HG03066 (cell line): ENCODE measurements at regions not wholly inside any gene's neighbourhood (a gene's known extent, or its start where the extent isn't known, plus 50 kb on each side); places are given as distances from the start of the nearest gene placed in this dataset.
A peak's percentile ranks its signal among the peaks of the same experiment; 100 is the strongest.
"Not testable (repeated sequence)": the region's sequence is repeated elsewhere in the genome, so short reads cannot be mapped to it uniquely, and the experiment has no call there.

ENCODE experiments used
- ATAC-seq: cut with Tn5 transposase; IDR thresholded peaks from one replicate; pipeline ENCODE4 v1.9.1; 2021; ENCODE audit warnings: low read depth; ENCODE audit not compliant: unreplicated experiment

DNA sequence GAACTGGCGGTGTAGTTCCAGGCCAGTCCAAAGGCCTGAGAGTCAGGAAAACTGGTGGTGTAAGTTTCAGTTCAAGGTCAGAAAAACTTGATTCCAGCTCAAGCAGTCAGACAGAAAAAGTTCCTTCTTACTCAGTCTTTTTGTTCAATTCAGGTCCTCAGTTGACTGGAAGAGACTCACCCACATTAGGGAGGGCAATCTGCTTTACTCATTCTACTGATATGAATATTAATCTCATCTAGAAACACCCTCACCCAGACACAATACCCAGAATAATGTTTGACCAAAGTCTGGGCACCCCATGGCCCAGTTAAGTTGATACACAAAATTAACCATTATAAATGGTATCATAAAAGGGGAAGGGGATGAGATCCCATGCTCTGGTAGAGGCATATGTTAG is 50.1 kb upstream of the LTA4H start:
- no peak for ATAC-seq

GRCh38 chr12:96086190-96086589 is 50.8 kb upstream of the LTA4H start:
- not testable (repeated sequence) for ATAC-seq

DNA sequence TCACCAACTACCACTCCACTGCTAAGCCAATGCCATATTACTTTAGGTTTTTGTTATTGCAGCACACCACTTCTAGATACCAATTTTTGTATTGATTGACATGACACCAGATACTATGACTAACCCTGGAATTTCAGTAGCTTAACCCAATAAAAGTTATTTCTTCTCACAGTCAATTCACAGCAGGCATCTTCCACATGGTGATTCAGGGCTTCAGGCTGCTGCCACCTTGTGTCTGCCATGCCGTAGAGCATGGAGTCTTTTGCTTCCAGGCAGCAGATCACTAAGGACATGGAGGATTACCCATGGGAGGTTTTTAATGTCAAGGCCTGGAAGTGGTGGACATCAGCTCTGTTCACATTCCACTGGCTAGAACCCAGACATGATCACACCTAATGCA is 56.4 kb upstream of the LTA4H start:
- no peak for ATAC-seq

GRCh38 chr12:96093543-96094196 is 58.3 kb upstream of the LTA4H start:
- ATAC-seq, result no peak

DNA sequence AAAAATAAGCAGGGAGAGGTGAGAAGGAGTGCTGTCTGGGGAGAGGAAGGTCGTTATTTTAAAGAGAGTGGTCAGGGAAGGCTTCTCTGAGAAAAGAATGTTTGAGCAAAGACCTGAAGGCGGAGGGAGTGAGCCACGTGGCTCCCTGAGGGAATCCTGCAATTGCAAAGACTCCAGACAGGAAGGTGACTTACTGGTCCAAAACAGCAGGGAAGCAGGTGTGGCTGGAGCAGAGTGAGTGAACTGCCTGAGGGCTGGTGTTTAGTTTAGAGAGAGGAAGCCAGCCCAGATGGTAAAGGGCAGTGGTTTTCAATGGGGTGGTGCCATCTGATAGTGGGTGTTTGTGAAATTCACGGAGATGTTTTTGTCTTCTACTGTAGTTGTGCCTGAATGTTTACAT is 58.8 kb upstream of the LTA4H start:
- ATAC-seq, result no peak

- no peak for ATAC-seq
Measured at GRCh38 chr12:96098631-96099030, 63.2 kb upstream of the LTA4H start.

DNA sequence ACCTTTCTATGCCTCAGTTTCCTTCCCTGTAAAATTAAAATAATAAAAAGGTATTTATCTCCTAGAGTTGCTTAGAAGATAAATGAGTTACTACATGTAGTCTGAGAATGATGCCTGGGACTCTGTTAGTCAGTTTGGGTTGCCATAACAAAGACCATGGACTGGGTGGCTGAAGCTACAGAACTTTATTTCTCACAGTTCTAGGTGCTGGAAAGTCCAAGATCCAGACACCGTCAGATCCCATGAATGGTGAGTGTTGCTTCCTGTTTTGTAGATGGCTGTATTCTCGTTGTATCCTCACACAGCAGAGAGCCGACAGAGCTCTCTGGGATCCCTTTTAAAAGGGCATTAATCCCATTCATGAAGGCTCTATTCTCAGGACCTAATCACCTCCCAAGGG is 64.0 kb upstream of the LTA4H start:
- ATAC-seq, result no peak

GRCh38 chr12:96099986-96100385 is 64.6 kb upstream of the LTA4H start:
- ATAC-seq, result no peak

GRCh38 chr12:96101806-96102205 is 66.4 kb upstream of the LTA4H start:
- no peak for ATAC-seq

DNA sequence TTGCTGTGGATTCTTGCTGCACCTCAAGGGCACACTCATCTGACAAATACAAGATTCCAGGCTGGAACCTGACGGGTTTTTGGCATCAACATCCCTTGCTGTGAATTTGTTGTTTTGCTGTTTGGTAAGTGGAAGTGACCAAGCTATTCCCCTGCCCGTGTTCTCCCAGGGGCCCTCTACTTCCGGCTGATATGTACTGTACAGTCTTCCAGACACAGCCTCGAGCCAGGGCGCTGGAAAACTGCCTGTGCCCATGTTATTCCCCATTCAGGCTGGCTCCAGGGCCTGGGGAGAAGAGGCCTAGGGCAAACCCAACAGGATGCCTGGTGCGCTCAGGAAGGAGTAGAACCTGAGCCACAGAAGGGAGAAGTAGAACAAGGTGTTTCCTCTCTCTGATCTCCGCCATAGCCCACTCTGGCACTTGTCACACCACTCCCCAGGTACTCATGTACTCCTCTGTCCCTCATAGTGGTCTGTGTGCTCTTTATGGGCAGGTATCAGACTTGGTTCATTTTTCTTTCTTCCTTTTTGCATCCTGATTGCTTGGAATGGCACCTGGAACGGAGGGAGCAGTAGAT is 67.8 kb upstream of the LTA4H start:
- ATAC-seq, result no peak

DNA sequence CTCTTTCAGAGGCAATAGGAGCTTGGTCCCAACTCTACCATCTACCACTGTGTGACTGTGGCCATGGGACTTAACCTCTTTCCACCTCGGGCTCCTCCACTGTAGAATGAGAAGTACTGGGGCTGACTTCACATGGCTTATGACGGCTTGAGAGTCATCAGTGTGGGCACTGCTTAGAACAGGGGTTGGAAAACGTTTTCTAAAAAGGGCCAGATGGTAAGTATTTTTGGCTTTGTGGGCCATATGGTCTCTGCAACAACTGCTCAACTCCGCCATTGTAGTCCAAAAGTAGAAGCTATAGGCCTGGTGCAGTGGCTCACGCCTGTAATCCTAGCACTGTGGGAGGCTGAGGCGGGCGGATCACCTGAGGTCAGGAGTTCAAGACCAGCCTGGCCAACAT is 69.2 kb upstream of the LTA4H start:
- no peak for ATAC-seq

DNA sequence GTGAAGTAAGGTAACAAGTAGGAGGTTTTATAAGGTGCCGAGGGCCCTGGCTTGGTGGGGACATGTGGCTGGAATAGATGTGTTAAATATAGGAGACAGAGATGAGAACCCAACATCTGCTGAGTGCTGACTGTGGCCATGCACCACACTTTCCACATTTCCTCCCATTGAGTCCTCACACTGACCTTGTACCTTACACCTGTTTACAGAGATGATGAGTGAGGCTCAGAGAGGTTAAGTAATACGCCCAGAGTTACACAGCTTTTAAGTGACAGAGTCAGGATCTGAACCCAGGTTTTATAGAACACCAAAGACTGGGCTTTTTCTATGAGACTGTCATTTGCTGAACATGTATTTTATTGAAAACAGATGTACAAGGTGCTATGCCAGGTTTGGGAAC is 70.8 kb upstream of the LTA4H start:
- ATAC-seq, result no peak

DNA sequence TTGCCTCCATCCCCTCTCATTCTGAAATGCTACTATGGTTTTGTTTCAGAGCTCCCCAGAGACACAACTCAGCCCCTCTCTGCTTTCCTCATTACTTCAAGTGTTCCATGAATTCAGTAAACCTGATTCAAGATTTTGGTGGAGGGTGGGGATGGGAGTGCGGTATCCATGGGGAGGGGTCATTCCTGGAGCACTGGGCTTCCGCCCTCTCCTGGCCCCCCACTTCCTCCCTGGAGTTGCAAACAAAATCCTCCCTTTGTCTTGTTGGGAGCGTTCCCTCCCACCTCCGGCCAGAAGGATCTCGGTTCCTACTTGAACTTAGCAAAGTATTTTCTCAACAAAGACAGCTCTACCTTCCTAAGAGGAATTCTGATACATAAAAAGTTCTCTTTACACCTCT is 71.8 kb upstream of the LTA4H start:
- no peak for ATAC-seq

GRCh38 chr12:96108321-96108720 is 72.9 kb upstream of the LTA4H start:
- no peak for ATAC-seq

GRCh38 chr12:96108941-96109340 is 73.6 kb upstream of the LTA4H start:
- ATAC-seq, result not testable (repeated sequence)

- ATAC-seq, result no peak
Measured at GRCh38 chr12:96112733-96113132, 77.3 kb upstream of the LTA4H start.

- no peak for ATAC-seq
Measured at GRCh38 chr12:96117460-96117859, 76.7 kb upstream of the ELK3 start.

DNA sequence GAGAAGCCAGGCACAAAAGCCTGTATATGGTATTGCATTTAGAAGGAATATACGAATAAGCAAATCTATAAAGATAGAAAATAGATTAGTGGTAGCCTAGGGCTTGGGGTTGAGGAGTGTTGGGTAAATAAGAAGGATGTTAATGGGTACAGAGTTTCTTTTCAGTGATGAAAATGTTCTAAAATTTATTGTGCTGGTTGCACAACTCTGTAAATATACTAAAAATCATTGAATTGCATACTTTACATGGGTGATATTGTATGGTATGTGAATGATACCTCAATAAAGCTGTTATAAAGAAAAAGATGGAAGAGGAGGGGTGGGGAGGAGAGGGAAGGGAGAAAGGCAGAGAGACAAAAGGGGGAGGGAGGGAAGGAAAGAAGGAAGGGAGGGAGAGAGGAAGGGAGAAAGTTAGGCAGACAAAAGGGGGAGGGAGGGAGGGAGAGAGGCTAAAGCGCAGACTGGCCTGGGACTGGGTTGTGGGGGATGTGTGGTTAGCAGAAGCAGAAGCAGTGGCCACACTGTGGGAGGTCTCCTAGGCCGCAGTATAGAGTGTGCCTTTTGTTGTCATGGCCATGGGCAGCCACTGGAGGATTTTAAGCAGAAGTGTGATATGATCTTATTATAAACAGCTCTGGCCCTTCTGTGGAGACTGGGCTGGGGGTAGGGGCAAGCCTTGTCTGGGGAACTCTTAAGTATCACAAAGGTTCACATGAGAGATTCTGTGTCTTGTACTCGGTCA is 73.6 kb upstream of the ELK3 start:
- ATAC-seq, result peak; percentile 90

DNA sequence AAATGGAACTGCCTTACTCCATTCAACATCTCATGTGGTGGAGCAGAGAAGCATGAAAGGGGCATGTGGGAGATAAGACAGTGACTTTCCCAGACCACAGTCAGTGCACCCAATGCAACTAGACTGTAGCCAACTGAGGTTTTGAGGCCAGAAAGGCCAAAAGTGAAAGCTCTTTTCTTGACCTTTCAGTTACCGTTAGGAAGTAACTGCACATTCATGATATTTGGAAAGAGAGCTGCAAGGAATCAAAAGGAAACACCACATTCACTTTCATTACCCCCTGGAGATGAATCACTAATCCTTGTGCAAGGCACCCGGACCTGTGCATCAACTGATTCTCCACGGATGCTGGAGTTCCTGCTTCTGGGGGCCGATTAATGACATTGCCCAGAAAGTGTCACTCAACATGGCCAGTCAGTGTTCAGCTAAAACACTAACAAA is 72.9 kb upstream of the ELK3 start:
- peak; percentile 67 for ATAC-seq

DNA sequence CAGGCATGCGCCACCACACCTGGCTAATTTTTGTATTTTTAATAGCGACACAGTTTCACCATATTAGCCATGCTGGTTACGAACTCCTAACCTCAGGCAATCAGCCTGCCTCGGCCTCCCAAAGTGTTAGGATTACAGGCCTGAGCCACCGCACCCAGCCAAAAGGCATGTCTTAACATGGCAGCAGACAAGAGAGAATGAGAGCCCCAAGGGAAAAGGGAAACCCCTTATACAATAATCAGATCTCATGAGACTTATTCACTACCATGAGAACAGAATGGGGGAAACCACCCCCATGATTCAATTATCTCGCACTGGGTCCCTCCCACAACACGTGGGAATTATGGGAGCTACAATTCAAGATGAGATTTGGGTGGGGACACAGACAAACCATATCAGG is 65.9 kb upstream of the ELK3 start:
- ATAC-seq, result not testable (repeated sequence)

- ATAC-seq, result no peak
Measured at GRCh38 chr12:96130396-96131059, 63.6 kb upstream of the ELK3 start.
